ENCODE measurements at regions not wholly inside any gene's neighbourhood (a gene's known extent, or its start where the extent isn't known, plus 50 kb on each side); places are given as distances from the start of the nearest gene placed in this dataset.

GRCh38 chr16:48101069-48101674, 54.6 kb downstream of the ABCC12 start:
- TF ChIP-seq CTCF (IDR thresholded peaks at IDR 0.05) (no peak), POLR2A (IDR thresholded peaks at IDR 0.05) (no peak)
